Omental fat pad (tissue), 3 donors: ENCODE measurements at regions not wholly inside any gene's neighbourhood (a gene's known extent, or its start where the extent isn't known, plus 50 kb on each side); places are given as distances from the start of the nearest gene placed in this dataset.

Source experiments
- ATAC-seq: fragments of 150-250 bp; one replicate; pipeline ENCODE4 v1.9.1; 2016; ENCODE audit warnings: mild to moderate bottlenecking, moderate library complexity; ENCODE audit not compliant: low FRiP score
- DNase-seq: peaks from one replicate; pipeline ENCODE4 v3.0.0-alpha.2; 2019; ENCODE audit warnings: low spot score
- TF ChIP-seq, protein P1 (sequence below), 3 donors: fragments of 450-650 bp; IDR thresholded peaks; one replicate each; pipeline ENCODE4 v1.5.1; 2016 to 2017; ENCODE audit warnings: antibody characterized with exemption in 3 of 3, mild to moderate bottlenecking in 3 of 3, moderate library complexity in 2 of 3

DNA sequence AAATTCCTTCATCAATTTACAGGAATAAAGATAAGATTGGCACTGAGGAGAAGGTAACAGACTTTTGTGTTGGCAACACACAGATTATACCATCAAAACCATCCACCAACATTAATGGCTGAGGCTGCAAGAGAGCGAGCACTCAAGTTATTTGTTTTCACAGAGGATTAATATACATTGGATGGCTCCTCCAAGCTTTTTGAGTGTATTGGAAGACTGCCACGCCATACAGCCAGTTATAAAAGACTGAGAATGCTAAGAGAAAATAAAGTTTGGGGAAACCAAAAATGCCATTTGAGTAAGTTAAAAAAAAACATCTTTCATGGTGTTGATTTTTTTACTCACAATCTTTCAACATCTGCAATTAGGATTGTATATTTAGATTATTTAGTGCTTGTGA, 973.8 kb upstream of the SLC35B3 start:
- DNase-seq: no peak
- TF ChIP-seq, protein P1, sequence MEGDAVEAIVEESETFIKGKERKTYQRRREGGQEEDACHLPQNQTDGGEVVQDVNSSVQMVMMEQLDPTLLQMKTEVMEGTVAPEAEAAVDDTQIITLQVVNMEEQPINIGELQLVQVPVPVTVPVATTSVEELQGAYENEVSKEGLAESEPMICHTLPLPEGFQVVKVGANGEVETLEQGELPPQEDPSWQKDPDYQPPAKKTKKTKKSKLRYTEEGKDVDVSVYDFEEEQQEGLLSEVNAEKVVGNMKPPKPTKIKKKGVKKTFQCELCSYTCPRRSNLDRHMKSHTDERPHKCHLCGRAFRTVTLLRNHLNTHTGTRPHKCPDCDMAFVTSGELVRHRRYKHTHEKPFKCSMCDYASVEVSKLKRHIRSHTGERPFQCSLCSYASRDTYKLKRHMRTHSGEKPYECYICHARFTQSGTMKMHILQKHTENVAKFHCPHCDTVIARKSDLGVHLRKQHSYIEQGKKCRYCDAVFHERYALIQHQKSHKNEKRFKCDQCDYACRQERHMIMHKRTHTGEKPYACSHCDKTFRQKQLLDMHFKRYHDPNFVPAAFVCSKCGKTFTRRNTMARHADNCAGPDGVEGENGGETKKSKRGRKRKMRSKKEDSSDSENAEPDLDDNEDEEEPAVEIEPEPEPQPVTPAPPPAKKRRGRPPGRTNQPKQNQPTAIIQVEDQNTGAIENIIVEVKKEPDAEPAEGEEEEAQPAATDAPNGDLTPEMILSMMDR (IDR thresholded peaks at IDR 0.05): no peak
- no peak for ATAC-seq

DNA sequence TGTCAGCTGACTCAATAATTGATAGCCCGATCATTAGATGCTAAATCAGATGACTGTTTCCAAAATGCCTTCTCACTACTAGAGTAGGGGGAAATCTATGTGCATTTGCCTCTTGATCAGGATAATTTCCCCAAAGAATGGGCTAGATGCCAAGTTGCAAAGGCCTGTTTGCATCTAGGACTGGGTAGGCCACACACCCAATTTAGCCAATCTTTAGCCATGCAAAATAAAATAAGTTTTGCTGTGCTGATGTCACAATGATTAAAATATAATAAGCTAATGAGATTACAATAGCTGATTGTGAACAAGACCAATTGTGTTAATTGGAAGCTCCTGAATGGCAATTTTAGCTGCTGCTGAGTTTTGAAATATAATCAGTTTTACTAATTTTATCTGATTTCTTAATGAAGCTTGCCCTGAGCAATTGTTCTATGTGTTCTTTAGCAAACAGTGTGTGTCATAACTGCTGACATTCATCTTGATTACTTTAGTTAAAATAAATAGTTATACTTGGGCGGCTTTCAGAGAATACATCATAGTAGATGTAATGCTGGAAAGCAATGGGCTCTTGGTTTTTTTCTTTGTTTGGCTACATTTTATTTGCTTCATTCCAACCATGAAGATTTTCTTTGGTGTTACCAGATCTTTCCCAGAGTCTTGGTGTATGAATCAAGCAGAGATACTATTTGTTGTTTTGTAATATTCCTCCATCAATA, 973.2 kb upstream of the SLC35B3 start:
- ATAC-seq: no peak
- no peak for DNase-seq
- TF ChIP-seq, protein P1 (IDR thresholded peaks at IDR 0.05): no peak

DNA sequence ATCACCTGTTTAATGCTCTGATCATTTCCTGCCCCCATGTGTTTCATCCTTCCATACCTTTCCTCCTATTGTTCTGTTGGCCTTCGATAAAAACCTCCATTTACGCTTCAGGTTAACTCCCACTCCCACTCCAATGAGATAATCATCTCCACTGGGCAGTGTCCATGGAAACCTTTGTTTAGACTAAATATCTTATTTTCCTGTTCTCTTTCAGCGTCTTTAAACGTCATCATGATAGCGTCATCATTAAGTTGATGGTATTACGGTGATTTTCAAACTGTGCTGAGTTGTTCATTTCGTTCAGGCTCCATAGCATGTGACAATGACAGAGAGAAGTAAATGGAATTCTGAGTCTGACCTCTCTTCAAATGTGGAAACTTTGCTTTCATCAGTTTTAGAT, 970.5 kb upstream of the SLC35B3 start:
- ATAC-seq: no peak
- TF ChIP-seq, protein P1 (IDR thresholded peaks at IDR 0.05): no peak
- DNase-seq: no peak

DNA sequence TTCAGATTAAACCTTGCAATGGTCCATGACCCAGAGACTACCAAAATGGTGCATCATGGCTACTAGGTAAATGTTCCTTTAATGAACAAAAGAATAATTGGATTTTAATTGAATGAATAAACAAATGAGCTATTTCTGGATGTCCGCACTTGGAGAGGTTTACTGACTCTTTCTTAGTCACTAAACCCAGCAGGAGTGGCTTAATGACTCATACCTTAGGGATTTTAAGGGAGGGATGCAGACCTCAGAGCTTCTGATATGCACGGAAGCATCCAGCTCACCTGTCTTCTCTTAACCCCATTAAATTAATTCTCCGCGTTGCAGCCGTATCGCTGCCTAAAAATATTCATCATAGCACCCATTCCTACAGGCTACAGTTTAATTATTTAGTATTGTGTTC, 970.0 kb upstream of the SLC35B3 start:
- peak; percentile 68 for ATAC-seq

DNA sequence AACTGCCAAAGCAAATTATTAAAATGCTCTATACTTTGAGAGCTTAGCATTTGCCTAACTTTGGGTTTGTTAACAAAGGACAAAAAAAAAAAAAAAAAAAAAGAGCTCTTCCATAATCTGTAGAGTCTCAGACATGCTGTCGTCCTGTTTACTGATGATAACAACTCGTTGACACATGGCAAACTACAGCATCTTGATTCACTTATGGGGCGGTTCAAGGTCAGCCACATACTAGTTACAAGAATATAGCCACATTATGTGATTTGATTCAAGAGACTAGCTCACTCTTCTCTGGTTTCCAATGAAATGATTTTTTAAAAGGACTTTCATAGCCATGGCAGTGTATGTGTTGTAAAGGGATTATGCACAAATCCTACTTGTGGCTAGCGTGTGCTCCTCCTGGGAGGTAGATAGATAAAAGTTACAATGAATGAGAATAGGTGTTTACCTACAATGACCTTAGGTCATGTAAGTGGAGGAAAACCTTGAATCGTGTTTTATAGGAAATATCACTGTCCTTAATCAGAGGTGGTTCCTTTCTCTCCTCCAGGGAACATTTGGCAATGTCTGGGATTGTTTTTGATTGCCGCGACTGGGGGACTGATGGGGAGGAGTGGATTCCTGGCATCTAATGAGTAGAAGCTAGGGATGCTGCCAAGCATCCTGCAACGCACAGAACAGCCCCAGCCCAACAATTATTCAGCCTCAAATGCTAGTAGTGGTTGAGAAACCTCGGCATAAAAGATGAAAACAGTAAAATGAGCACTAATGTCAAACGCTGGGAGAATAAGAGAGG, 969.2 kb upstream of the SLC35B3 start:
- no peak for DNase-seq
- TF ChIP-seq, protein P1 (IDR thresholded peaks at IDR 0.05): no peak
- peak; percentile 63 for ATAC-seq

More for the DNA sequence above, 970.0 kb upstream of the SLC35B3 start:
- no peak for DNase-seq
- TF ChIP-seq, protein P1 (IDR thresholded peaks at IDR 0.05): no peak

DNA sequence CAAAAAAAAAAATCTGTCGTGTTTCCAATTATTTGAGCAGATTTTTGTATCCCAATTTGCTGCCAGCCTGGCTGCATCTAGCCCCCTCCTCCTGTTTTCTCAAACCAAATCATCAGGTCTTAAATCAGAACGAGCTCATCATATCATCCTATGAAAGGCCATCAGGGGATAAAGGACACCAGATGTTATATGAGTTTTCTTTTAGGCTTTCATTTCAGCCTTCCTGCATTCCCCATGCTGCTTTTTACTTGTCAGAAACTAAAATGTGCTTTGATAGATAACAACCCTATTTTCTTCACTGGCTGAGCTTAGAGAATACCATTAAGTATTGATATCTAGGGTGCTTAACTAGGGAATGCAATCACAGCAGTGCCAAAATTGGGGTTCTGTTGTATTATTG, 968.4 kb upstream of the SLC35B3 start:
- DNase-seq: no peak
- no peak for ATAC-seq
- TF ChIP-seq, protein P1 (IDR thresholded peaks at IDR 0.05): no peak
